Upper lobe of right lung (tissue), 1 donor: ENCODE measurements at regions not wholly inside any gene's neighbourhood (a gene's known extent, or its start where the extent isn't known, plus 50 kb on each side); places are given as distances from the start of the nearest gene placed in this dataset.

Experiments
- ATAC-seq: fragments of 200-7000 bp; cut with Tn5 transposase; one replicate; pipeline ENCODE4 v1.9.1; 2020; ENCODE audit warnings: mild to moderate bottlenecking, moderate library complexity
- DNase-seq: peaks from one replicate; pipeline ENCODE4 v3.0.0-alpha.2; 2020
- H3K27ac ChIP-seq: fragments of 200-600 bp; one replicate; pipeline ENCODE4 v1.8.0; 2022
- H3K27me3 ChIP-seq: fragments of 200-600 bp; one replicate; pipeline ENCODE4 v1.8.0; 2022; ENCODE audit warnings: mild to moderate bottlenecking
- H3K36me3 ChIP-seq: fragments of 200-600 bp; one replicate; pipeline ENCODE4 v1.8.0; 2022
- H3K4me1 ChIP-seq: fragments of 200-600 bp; one replicate; pipeline ENCODE4 v1.8.0; 2022
- H3K4me3 ChIP-seq: fragments of 200-600 bp; one replicate; pipeline ENCODE4 v1.8.0; 2022; ENCODE audit warnings: mild to moderate bottlenecking
- H3K9me3 ChIP-seq: fragments of 200-600 bp; one replicate; pipeline ENCODE4 v1.8.0; 2022
- CTCF ChIP-seq: fragments of 200-600 bp; IDR thresholded peaks from one replicate; pipeline ENCODE4 v1.8.0; 2022; ENCODE audit warnings: antibody characterized with exemption
- intact Hi-C: fragments of 100-400 bp; cut with DNase I; formaldehyde crosslinking; loops from one replicate; pipeline ENCODE4 v1.11.0; 2022
- donor health status: DM: no; HTN: yes; CAD: no; lungs with severe emphysema.

GRCh38 chr2:160908157-160908556, 252.1 kb upstream of the TANK start:
- H3K9me3 ChIP-seq: no peaks in the 10 kb centered on the region
- no peak overlapping the region for H3K27ac ChIP-seq
- H3K4me3 ChIP-seq: no peak overlapping the region
- no peak for ATAC-seq
- intact Hi-C loops: no loop called here
- DNase-seq: no peak
- H3K4me1 ChIP-seq: no peaks in the 10 kb centered on the region
- TF ChIP-seq CTCF: no peak
- H3K36me3 ChIP-seq: no peaks in the 10 kb centered on the region
- H3K27me3 ChIP-seq: no peaks in the 10 kb centered on the region

GRCh38 chr2:160909781-160910242, 250.4 kb upstream of the TANK start:
- no peaks in the 10 kb centered on the region for H3K27me3 ChIP-seq
- H3K4me3 ChIP-seq: no peak overlapping the region
- H3K27ac ChIP-seq: no peak overlapping the region
- no peaks in the 10 kb centered on the region for H3K9me3 ChIP-seq
- no peaks in the 10 kb centered on the region for H3K4me1 ChIP-seq
- DNase-seq: no peak
- no peak for TF ChIP-seq CTCF
- intact Hi-C loops: no loop called here
- H3K36me3 ChIP-seq: no peaks in the 10 kb centered on the region
- no peak for ATAC-seq

GRCh38 chr2:160910681-160911080, 249.5 kb upstream of the TANK start:
- no peaks in the 10 kb centered on the region for H3K4me1 ChIP-seq
- no peaks in the 10 kb centered on the region for H3K27me3 ChIP-seq
- no peaks in the 10 kb centered on the region for H3K9me3 ChIP-seq
- no peak overlapping the region for H3K4me3 ChIP-seq
- DNase-seq (no peak), ATAC-seq (no peak)
- H3K36me3 ChIP-seq: no peaks in the 10 kb centered on the region
- intact Hi-C loops: no loop called here
- peak overlapping the region; percentile 4 for H3K27ac ChIP-seq
- TF ChIP-seq CTCF: no peak

GRCh38 chr2:160911258-160911657, 249.0 kb upstream of the TANK start:
- no peak overlapping the region for H3K4me3 ChIP-seq
- H3K27me3 ChIP-seq: no peaks in the 10 kb centered on the region
- intact Hi-C loops: no loop called here
- peak overlapping the region; percentile 4 for H3K27ac ChIP-seq
- H3K36me3 ChIP-seq: no peaks in the 10 kb centered on the region
- H3K9me3 ChIP-seq: no peaks in the 10 kb centered on the region
- no peak for TF ChIP-seq CTCF
- DNase-seq (no peak), ATAC-seq (no peak)
- H3K4me1 ChIP-seq: no peaks in the 10 kb centered on the region

GRCh38 chr2:160912276-160912675, 248.0 kb upstream of the TANK start:
- DNase-seq (no peak), ATAC-seq (no peak)
- intact Hi-C loops: no loop called here
- Histone ChIP-seq H3K27me3 (no peaks in the 10 kb centered on the region), H3K9me3 (no peaks in the 10 kb centered on the region), H3K27ac (no peak overlapping the region), H3K4me1 (no peaks in the 10 kb centered on the region), H3K36me3 (no peaks in the 10 kb centered on the region), H3K4me3 (no peak overlapping the region)
- TF ChIP-seq CTCF: no peak

GRCh38 chr2:160913323-160913722, 246.9 kb upstream of the TANK start:
- ATAC-seq: no peak
- Histone ChIP-seq H3K9me3 (no peaks in the 10 kb centered on the region), H3K36me3 (no peaks in the 10 kb centered on the region), H3K27me3 (no peaks in the 10 kb centered on the region), H3K4me1 (no peaks in the 10 kb centered on the region), H3K27ac (no peak overlapping the region), H3K4me3 (no peak overlapping the region)
- DNase-seq: no peak
- intact Hi-C loops: no loop called here
- TF ChIP-seq CTCF: no peak
